NOMO-1 treated with DMSO at 0.1 percent for 48 hours (cell line): ENCODE measurements at regions not wholly inside any gene's neighbourhood (a gene's known extent, or its start where the extent isn't known, plus 50 kb on each side); places are given as distances from the start of the nearest gene placed in this dataset.

Source experiments
- DNase-seq: peaks from one replicate; lab custom pipeline; 2025; ENCODE audit not compliant: unreplicated experiment; lab: John Stamatoyannopoulos, UW

DNA sequence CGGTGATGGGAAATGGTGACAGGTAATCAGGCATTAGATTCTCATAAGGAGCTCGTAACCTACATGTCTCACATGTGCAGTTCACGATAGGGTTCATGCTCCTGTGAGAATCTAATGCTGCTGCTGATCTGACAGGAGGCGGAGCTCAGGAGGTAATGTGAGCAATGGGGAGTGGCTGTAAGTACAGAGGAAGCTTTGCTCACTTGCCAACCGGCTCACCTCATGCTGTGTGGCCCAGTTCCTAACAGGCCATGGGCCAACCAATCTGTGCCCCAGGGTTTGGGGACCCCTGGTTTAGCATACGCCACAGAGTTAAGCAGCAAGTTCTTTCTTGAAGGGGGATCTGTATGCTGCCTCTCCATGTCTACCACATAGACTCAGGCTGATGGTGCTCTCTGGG is 133.1 kb downstream of the IQUB start:
- no peak for DNase-seq

DNA sequence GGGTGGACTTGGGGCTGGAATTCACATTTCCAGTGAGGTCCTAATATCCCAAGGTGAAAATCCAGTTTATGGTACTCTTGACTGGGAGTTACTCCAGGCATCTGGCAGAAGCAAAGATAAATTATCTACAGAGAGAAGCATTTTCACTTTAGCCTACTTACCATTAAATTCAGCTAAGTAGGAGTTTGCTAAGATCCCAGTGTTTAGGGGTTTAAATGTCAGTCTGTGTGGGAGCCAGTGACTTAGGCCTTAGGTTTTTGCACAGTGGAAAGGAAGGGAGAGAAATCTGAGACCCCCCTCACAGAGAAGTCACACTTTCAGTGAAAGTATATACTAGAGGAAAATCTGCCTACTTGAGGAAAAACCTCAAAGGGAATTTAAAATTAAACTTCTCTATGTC is 134.2 kb downstream of the IQUB start:
- DNase-seq, result no peak

DNA sequence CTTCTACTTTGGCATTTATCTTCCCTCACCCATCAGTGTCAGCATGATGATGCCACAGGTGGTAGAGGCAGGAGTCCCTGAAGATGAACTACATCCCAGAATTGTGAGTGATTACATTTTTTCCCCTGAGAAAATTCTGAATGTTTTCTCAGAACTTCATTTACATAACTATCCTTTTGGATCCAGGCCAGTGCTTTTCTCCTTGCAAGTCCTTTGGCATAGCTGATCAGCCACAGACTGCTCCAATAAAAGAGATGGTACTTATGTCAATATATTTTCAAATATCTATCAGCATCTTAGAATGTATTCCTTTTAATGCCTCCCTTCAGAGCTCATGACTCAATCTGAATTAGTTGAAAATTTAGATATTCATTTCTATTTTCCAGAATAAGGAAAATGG is 135.5 kb downstream of the IQUB start:
- DNase-seq, result no peak

DNA sequence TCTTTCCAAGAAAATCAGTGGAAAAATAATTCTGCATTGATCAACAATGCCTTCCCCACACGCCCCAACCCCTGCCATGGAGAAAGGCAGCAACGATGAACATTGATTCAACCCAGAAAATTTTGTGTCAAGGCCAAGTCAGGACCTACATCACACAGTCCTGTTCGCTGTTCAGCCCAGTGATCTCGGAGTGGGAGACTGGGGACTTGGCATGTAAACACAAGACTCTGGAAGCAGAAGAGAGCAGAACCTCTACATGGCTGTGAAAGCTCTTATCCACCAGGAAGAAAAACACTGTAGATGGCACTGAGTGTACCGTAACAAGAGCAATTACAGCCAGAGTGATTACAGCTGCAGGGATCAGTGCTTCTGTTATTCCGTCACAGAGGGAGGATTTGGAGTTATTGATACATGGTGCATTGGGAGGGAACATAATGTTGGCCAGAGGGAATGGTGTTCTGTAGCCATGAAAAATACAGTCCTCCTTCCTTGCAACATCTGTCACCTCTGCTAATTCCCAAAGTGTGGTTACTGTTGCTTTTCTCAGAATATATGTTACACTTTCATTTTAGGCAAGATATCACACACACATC is 136.6 kb downstream of the IQUB start:
- DNase-seq, result no peak

DNA sequence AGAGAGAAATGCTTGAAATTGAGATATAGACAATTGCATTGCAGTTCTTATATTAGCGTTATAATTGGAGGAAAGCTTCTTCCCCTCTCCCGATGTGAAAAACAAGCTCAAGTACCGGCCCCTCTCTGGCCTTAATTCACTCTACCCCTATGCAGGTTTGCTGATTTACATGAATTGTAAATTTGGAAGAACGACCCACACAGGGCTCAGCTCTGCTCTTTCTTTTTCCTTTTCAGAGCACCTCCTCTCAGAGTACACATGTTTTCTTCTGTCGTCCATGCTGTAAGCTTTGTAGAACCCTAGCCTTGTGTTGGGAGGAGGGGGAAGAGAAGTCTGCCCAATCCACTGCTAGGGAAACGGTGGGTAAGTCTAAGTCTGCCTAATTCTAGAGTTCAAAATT is 140.8 kb downstream of the IQUB start:
- DNase-seq, result no peak

DNA sequence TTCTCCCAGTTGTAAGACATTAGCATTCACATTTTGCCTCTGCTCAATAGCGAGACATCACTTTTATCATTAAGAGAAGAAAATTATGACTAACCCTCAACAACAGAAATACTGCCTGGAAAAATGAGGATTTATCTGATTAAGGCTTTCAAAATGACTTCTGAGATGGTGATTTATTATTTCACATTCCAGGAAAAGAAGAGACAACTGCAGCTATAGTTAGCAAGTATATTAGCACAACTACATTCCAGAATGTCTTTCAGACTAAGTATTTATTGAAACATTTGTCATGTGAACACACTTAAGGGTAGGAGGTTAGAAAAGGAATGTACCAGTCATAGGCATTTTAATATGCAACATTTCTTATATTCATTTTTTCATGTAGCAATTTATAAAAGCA is 162.0 kb downstream of the IQUB start:
- no peak for DNase-seq

DNA sequence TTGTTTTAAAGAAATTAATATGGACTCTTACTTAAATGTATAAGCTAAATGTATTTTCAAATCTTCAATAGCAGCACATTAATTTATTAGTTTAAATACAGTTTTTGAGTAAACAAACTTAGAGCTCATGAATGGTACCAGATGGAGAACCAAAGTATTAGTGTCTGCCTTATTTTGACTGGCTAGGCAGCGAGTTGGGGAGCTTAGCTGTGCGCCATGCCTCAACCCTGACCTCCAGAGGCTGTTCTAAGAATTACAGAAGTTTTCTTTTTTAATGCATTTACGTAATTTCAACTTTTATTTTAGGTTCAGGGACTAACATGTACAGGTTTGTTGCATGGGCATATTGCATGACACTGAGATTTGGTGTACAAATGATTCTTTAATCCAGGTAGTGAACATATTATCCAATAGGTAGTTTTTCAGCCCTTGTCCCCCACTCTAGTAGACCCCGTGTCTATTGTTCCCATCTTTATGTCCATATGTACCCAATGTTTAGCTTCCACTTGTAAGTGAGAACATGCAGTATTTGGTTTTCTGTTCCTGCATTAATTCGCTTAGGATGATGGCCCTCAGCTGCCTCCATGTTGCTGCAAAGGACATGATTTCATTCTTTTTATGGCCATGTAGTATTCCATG is 166.8 kb downstream of the IQUB start:
- DNase-seq, result no peak

DNA sequence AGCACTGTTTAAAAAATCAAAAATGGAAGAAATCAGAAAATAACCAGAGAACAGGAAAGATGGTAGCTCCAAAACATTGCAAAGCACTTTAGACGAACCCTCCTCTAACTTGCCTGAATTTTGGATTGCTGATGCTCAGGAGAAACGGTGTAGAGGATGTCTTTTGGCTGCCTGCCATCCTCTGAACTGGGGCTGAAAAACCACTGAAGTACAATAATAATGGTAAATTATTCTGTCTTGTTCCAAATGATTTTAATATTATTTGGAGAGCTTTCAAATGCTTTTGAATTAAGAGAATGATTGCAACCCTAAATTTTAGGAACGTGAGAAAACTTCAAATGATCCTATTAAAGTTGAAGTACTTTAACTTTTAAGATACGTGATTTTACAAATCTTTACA is 167.3 kb upstream of the SLC13A1 start:
- no peak for DNase-seq

DNA sequence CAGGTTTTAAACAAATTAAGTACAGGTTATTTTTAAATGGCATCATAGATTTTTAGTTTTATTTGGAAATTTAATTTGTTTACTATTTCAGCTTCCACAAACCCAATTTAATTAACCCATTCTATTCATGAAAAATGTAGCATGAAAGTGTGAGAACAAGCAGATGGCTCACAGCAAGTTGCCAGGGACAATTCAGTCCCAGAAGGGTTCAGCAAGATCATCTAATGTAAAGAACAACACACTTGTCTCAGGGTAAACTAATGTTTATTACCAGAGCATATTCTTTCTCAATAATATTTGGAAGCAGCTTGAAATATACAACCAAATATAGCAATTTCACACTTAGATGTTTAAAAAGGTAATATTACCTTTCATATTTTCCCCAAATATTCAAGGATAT is 166.9 kb upstream of the SLC13A1 start:
- DNase-seq, result no peak

DNA sequence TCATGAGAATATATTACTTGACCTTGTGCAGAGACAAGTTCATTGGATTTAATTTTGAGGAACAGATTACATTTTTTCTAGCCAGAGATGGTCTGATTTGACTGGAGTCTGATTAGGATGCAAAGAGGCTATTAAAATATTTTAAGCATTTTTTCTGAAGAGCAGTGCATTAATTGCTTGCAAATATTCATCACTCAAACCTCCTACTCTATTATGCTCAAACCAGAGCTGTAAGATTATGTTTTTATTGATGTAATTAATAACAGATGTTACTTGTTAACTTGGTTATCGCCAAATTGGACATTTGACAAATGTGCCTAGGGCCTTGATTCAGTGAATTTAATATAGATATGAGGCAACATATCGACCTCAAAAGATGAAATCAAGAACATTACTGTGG is 160.9 kb upstream of the SLC13A1 start:
- no peak for DNase-seq

DNA sequence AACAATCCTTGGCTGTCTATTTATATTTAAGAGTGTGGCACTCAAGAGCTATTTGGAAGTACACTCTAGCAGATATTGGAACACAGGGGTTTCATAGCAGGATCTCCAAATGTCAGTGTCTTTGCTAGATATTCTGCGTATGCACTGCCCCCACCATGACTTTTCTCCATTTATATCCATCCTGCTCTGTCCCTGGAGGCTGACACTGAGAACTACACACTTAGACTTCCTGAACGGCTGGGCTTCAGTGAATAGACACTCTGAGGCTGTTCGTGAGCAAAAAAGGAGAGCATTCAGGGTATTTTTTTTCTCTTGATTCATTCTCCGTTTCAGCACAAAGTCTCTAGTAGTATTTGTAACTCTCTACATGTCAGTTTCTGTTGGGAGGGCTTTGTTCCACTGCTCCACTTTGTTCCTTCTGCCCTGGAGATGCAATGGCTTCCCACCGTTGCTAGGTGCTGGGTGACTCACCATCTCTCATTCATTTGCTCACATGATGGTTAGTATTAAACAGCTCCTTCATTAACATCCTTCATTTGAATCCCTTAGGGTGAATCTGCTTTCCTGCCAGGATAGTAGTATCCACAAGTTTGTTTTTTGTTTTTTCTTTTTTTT is 155.9 kb upstream of the SLC13A1 start:
- no peak for DNase-seq

DNA sequence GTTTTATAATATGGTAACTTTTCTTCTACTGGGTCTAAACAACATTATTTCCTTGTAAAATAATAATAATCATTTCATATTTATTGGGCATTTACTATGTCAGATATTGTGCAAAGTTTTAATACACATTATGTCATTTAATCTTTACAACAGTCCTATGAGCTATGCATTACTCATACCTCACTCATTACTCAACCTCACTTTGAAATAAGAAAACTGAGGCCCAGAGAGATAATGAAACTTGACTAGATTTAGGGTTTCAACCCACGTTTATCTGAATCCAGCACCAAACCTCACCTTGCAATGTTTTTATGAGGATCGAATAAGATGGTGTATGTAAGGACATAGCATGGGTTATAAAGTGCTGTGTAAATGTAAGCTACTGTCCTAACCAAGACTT is 153.2 kb upstream of the SLC13A1 start:
- no peak for DNase-seq

DNA sequence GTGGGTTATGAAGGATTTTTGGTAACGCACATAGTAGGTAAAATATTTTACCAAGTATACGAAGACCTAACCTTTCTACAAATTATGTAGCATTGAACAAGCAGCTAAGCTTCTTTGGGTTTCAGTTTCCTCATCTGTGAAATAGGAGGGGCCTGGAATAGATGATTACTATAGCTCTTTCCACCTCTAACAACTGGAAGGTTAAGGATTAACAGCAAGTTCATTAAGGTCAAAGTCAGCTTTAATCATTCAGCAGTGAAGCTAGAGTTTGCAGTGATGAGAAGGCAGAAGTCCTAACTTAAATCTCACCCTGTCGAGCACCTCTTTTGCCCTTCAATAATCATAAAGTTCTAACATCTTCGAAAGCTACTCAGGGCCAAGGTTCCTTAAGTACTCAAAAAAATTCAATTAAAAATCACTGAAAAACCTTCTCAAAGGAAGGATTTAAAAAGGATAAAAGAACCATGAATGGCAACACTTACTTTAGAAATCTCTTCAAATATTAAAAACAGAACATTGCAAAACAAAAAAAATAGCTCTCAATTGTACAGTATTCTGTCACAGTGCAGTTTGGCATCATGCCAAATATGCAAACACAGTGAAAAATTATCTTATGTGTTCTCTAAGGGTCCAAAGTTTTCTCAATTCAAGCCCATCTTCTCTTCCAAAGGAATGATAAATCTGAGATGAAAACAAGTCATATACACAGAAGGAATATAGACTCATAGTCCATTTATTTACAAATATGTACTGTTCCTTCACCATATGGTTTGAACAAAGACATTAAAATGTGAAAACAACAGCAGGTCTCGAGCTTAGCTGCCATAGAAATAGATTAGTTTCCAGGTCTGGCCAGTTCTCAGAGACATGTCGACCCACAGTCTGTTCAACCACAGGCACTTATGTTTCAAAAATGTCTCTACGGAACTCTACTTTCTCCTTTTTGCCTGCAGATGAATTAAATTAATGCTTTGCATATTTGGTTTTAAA is 152.0 kb upstream of the SLC13A1 start:
- DNase-seq, result no peak

DNA sequence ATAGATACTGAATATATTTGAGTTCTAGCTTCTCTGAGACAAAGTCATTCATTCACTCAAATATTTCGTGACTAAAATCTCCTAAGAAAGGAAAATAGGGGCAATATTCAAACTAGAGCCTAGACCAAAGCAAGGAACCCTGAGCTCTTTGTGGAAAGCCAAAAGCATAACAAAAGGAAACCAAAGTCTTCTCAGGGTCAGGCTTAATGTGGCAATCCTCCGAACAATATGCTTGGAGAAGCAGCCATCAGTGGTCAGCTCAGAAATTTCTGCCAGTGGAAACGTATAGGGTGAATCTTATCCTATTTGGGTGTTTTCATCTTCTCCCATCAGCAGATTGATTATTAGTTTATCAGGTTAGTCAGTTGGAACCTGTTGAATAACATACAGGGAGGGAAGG is 151.3 kb upstream of the SLC13A1 start:
- DNase-seq, result no peak

DNA sequence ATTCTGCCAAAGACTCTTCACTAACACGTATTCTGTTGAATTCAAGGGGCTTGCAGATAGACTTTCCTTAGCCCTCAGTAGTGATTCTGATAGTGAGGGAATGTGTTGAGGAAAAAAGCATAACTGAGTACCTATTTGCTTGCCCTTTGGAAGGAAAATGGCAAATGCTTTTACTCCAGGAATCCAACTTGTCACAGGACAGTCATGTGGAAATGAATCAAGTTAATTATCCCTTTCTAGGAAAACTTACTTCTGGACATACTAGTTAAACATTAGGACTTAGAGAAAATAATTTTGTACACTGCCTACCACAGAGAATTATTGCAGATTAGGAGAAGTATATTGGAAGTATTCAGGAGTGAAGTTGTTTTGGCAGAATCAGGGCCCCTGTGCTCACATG is 148.9 kb upstream of the SLC13A1 start:
- DNase-seq, result no peak

DNA sequence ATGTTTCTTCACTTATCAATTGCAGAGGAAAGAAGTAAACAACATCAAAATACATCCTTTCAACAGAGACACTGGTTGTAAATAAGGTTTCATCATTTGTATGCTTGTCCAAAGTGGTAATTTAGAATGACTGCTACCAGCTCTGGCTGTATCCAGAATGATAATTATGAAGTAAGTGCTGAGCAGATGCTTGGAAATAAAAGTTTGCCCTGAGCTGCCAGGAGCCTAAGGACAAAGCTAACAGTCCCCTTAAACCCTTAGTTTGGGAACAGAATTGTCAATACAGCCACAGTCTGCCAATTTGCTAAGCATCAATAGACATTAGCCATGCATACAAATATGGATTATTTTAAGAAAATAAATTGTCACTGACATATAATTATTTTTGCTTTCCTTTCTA is 147.0 kb upstream of the SLC13A1 start:
- DNase-seq, result no peak

DNA sequence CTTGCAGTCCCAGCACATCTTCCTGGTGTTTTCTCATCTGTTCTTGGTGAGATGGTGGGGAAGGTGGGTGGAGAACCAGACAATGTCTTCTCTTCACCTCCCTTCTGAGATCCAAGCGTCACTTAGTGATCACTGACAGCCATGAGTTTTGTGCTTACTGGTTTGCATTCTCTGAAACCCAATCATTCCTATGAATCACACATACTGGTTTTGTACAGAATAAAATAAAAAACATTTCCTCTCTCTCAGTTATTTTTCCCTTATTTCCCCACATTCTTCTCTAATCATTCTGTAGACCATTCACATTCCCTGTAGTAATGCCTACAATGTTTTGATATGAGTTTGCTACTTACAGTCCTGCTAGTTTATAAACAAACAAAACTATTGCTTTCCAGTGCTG is 143.8 kb upstream of the SLC13A1 start:
- no peak for DNase-seq

DNA sequence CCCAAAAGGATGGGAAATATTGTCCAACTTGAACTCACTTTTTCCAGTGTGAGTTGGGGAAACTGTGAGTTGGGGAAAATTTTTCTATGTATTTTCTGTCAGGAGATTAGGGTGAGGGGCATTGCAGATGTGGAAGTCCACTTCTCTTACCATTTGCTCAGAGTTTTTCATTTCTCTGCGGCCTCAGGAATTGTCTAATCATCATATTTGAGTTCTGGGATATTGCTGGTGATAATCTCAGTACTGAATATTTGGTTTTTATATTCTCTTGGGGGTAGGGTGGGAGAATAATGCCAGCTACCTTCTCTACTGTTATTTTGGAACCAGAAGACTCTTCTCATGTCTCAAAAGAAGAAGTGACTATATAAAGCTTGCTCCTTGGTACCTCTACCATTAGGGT is 141.3 kb upstream of the SLC13A1 start:
- DNase-seq, result no peak

DNA sequence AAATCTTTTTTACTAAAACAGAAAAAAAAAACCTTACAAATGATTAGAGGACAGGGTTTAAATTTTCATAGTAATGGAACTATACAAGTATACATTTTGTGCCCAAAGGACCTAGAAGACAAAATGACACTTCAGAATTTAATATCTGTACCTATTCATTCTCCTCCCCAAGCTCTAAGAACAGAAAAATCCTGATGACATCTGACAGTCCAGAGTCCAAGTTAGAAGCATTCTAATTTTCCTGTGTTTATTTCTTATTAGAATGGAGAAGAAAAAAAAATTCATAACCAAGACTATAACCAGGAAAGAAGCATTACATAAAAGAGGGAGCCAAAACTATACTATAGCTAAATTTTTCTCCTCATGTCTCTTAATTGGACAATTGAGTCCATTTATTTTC is 138.9 kb upstream of the SLC13A1 start:
- DNase-seq, result no peak

DNA sequence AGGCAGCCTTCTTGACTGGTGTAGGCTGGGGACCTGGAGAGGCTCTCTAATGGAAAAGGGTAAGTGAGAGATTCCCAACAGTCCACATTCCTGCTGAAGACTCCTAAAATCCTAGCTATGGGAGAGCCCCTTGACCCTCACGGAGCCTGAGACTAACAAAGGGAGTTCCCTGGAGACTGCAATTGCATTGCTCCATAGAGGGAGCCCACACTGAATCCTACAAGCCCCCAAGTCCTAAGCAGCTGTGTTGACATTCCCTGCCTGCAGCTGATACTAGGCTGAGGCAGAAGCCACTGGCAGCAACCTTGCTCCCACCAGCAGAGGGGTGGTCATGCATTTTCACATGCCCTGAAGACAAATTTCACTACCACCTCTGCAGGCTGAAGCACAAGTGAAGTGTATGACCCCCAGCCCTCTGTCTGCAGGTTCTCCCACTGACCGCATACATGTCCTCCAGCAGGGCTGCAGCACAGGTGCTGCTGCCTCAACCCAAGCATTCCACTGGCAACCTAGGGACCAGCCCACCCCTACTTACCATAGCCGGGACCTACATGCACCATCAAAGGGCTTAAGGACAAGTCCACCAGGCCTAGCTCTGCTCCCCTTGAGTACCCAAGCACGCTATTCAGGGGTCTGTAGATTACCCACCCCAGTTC is 130.3 kb upstream of the SLC13A1 start:
- no peak for DNase-seq

DNA sequence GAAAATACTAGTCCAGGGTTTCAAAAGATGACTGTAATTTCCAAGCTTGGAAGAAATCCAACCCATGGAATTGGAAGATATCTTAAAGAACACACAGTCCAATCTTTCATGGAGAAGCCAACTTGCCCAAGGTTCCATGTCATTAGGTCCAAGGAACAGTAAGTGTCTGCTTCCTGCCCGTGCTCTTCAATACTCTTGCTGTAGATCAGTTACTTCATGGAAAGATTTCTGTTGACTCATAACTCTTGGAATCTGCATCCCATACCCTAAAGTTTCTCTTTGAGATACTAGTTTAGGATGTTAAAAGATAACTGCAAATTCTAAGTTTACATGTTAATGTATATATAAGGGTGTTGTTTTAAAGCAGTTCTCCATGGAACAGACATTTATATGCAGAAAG is 127.9 kb upstream of the SLC13A1 start:
- DNase-seq, result no peak
